AG09309 (cell line): ENCODE measurements at regions not wholly inside any gene's neighbourhood (a gene's known extent, or its start where the extent isn't known, plus 50 kb on each side); places are given as distances from the start of the nearest gene placed in this dataset.

Source experiments
- DNase-seq: peaks from one replicate; pipeline ENCODE4 v3.0.0-alpha.2; 2010; ENCODE audit warnings: low read depth
- H3K4me3 ChIP-seq: 2 replicates; pipeline ENCODE4 v1.5.1; 2011; ENCODE audit warnings: mild to moderate bottlenecking, low read depth, low read length, moderate library complexity; ENCODE audit not compliant: control insufficient read depth
- TF ChIP-seq, protein P1 (sequence below): IDR thresholded peaks from 2 replicates; pipeline ENCODE4 v1.5.1; 2011; ENCODE audit warnings: mild to moderate bottlenecking, low read depth, low read length, inconsistent platforms; ENCODE audit not compliant: insufficient read depth, control insufficient read depth; ENCODE audit errors: missing control alignments

DNA sequence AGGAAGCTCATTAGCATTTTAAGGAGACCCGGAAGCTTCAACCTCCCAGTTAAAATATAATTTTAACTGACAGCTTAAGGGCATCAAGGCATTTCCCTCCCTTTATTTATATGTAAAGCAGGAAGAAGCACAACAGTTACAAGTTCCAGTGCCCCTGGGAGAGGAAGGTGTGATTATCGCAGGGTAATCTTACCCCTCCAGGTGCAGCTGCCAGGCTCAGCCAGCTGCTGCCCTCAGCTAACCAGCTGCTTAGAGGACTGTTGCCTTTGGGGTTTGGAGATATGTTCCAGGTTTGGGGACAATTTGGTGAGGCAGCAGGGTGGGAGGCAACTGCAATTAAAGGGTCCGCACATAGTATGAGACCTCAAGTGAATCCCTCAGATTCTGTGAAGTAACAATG, 55.3 kb upstream of the SETBP1 start:
- TF ChIP-seq, protein P1, sequence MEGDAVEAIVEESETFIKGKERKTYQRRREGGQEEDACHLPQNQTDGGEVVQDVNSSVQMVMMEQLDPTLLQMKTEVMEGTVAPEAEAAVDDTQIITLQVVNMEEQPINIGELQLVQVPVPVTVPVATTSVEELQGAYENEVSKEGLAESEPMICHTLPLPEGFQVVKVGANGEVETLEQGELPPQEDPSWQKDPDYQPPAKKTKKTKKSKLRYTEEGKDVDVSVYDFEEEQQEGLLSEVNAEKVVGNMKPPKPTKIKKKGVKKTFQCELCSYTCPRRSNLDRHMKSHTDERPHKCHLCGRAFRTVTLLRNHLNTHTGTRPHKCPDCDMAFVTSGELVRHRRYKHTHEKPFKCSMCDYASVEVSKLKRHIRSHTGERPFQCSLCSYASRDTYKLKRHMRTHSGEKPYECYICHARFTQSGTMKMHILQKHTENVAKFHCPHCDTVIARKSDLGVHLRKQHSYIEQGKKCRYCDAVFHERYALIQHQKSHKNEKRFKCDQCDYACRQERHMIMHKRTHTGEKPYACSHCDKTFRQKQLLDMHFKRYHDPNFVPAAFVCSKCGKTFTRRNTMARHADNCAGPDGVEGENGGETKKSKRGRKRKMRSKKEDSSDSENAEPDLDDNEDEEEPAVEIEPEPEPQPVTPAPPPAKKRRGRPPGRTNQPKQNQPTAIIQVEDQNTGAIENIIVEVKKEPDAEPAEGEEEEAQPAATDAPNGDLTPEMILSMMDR: no peak
- DNase-seq: no peak
- H3K4me3 ChIP-seq: no peak overlapping the region

DNA sequence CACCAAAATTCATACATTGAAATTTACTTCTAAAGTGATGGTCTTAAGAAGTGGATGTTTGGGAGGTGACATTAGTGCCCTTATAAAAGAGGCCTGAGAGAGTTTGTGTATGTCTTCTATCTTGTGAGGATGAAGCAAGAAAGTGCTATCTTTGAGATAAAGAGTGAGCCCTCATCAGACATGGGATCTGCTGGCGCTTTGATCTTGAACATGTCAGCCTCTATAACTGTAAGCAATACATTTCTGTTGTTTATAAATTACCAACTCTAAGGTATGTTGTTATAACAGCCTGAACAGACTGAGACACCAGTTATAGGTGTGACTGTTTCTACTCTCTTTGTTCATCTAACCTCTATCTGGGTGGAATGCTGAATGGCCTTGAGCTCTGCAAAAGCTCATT, 54.5 kb upstream of the SETBP1 start:
- H3K4me3 ChIP-seq: no peak overlapping the region
- TF ChIP-seq, protein P1: no peak
- no peak for DNase-seq

GRCh38 chr18:44626807-44627206, 53.9 kb upstream of the SETBP1 start:
- TF ChIP-seq, protein P1: no peak
- no peak for DNase-seq

DNA sequence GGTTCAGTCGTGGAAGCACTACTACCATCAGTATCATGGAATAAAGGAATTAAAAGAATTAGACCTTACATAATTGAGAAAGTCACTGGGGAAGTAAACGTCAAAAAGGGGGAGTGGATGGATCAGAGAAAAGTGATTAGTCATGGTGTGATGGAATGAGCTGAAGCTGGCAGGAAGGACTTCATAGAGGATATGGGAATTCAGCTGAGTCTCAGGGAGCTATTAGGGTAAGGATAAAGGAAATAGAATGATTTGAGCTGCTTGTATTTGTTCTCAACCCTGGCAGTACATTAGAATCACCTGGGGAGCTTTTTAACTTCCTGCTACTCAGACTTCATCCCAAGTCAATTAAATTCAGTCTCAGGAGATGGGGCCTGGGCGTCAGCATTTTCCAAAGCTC, 53.4 kb upstream of the SETBP1 start:
- DNase-seq: peak; percentile 62
- no peak overlapping the region for H3K4me3 ChIP-seq
- TF ChIP-seq, protein P1: no peak

More at GRCh38 chr18:44626807-44627206, 53.9 kb upstream of the SETBP1 start:
- no peak overlapping the region for H3K4me3 ChIP-seq

GRCh38 chr18:44629406-44629805, 51.3 kb upstream of the SETBP1 start:
- TF ChIP-seq, protein P1: no peak
- no peak for DNase-seq
- no peak overlapping the region for H3K4me3 ChIP-seq

- DNase-seq: no peak
- TF ChIP-seq, protein P1: no peak
- H3K4me3 ChIP-seq: no peak overlapping the region
Observed at GRCh38 chr18:44630118-44630517, 50.6 kb upstream of the SETBP1 start.
